GM19043 (cell line): ENCODE measurements at regions not wholly inside any gene's neighbourhood (a gene's known extent, or its start where the extent isn't known, plus 50 kb on each side); places are given as distances from the start of the nearest gene placed in this dataset.

Experiments used
- ATAC-seq: cut with Tn5 transposase; IDR thresholded peaks from one replicate; pipeline ENCODE4 v1.9.1; 2021; ENCODE audit warnings: low read depth; ENCODE audit not compliant: unreplicated experiment

GRCh38 chr2:220847006-220847405, 725.1 kb downstream of the EPHA4 start:
- ATAC-seq = no peak

GRCh38 chr2:220847589-220847988, 724.5 kb downstream of the EPHA4 start:
- ATAC-seq = no peak

DNA sequence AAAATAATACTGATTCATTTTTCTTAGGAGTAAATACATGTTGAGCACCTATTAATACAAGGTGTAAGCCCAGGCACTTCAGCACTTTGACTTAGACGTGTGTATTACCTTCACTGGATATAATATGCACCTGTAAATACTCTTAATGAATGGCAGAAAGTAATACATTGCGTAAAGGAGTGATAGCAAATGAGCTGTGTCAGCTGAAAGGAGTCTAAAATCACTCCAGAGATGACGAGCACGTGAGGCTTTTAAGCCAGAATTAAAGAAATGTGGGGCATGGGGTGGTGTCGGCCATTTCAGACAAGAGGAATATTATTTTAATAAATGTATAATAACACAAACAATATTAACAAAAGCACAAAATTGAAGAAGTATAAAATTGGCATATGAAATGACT, 722.7 kb downstream of the EPHA4 start:
- no peak for ATAC-seq

GRCh38 chr2:220850116-220850515, 722.0 kb downstream of the EPHA4 start:
- no peak for ATAC-seq

GRCh38 chr2:220855296-220855695, 716.8 kb downstream of the EPHA4 start:
- no peak for ATAC-seq

GRCh38 chr2:220856486-220856885, 715.6 kb downstream of the EPHA4 start:
- no peak for ATAC-seq

- no peak for ATAC-seq
These were observed 714.7 kb downstream of the EPHA4 start for GRCh38 chr2:220857368-220857767.

DNA sequence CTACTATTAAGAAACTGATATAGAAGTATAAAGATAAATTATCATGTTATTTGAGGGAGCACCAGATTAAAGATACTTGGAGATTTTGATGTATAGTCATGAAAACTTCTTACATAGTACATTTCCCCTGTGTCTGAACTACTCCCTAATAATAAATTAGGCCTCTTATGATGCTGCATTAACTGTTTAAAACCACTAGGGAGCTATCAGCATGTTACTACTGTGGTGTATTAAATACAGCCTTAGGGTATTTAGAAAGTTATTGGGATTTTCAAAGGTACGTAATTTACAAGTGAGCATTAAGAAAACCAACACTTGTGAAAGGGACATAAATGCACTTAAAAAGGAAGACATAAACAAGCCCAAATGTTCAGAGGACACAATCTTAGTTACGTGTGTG, 714.0 kb downstream of the EPHA4 start:
- no peak for ATAC-seq

DNA sequence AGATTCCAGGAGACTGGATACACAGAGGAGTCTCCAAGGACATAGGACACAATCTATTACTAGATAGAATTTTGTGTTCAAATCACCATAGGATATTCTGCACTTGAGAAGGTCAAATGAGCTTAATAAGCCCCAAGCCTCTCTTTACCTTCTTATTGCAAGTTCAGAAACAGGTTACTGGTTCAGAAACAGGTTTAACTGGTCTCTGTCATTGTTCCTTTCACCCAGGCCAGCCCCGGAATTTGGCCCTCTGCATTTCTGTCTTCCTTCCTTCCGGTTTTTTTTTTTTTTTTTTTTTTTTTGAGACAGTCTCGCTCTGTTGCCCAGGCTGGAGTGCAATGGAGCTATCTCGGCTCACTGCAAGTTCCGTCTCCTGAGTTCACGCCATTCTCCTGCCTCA, 700.2 kb downstream of the EPHA4 start:
- ATAC-seq = no peak

DNA sequence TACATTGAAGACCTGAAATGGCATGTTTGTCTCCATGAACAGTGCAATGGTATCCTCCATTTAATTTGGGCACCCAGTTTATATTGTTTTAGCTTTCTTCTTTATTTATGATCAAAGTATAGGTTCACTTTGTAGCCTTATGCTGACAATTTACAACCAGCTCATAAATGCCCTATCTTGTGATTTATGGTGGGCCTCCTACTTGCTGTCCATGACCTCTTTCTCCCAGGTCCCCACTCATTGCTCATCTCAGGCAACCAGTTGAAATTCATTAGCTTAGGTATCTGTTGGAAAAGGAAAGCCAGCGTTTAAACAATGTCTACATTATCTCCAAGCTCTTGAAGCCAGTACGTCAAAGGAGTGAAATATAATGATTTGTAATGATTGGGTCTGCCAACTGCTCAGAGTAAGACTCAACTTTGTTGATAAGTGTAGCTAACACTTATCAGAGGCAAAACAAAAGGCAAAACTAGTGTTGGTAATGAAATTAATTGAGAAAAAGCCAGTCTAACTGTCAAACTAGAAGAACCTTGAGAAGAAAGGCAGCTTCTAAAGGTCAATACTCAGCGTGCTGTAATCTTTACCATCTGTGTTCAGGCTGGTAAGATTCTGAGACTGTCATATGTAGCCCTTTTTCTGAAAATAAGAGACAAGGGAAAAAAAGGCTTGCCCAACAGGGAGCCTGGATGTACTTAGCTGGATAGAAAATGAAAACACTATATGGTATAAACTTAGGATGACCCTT, 695.9 kb downstream of the EPHA4 start:
- no peak for ATAC-seq

DNA sequence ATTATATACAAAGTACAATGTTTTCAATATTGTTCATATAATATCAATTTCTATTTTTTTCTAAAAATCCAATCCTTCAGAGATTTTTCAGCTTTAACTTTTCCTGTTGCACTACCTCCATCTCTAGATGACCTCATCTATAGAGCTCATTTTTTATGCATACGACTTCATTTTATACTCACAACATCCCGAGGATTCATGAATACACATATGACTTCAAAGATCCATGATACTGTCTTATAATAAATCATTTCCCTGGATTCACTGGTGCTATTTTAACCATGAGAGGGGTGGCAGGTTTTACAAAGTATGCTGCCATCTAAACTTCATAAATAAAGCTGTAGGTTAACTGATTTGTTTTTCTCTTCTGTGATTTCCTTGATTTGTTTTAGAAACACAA, 694.6 kb downstream of the EPHA4 start:
- ATAC-seq = no peak

DNA sequence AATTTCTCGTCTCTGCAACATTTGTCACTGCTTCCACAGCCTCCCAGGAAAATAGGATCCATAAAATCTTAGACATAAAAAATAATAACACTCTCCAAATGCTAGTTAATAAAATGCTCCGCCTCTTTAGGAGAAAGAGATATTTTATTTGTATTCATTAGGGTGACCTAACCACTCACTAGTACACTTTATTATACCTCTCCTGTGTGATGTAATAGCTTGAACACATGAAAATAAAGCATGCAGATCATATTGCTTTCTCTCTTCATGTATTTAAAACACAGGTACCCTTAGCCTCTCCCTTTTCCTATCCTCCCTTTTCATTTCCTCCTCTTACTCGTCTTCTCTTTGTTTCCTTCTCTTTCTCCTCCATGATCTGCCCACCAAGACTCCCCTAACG, 694.2 kb downstream of the EPHA4 start:
- no peak for ATAC-seq

- ATAC-seq = no peak
These were observed 691.2 kb downstream of the EPHA4 start for GRCh38 chr2:220880623-220881596.

- ATAC-seq = no peak
These were observed 689.6 kb downstream of the EPHA4 start for GRCh38 chr2:220882507-220882906.

- no peak for ATAC-seq
These were observed 686.5 kb downstream of the EPHA4 start for GRCh38 chr2:220885593-220885992.

DNA sequence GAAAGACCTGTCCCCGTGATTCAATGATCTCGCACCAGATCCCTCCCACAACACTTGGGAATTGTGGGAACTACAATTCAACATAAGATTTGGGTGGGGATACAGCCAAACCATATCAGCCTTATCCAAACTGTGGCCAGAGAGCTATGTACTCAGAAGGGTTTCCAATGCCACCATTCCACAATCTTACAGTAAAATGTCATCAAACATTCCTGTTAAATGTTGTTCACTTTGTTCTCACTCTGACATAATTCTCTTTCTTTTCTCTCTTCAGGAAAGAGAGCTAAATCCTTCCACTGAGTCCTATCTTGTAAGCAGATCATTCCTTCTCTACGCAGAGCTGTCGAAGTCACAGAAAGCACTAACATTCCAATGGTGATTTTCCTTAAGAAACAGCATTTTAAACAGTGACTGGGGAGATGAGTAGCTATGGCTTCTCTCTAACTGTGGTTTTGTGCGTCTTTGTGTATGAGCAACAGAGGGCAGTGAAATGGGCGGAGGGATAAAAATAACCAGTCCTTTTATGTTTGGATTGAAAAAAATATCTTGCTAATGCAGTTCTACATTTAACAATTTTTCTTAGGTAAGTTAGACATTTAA, 684.7 kb downstream of the EPHA4 start:
- ATAC-seq = no peak

GRCh38 chr2:220887876-220888275, 684.2 kb downstream of the EPHA4 start:
- ATAC-seq = no peak

- ATAC-seq = no peak
These were observed 681.2 kb downstream of the EPHA4 start for GRCh38 chr2:220890931-220891330.

DNA sequence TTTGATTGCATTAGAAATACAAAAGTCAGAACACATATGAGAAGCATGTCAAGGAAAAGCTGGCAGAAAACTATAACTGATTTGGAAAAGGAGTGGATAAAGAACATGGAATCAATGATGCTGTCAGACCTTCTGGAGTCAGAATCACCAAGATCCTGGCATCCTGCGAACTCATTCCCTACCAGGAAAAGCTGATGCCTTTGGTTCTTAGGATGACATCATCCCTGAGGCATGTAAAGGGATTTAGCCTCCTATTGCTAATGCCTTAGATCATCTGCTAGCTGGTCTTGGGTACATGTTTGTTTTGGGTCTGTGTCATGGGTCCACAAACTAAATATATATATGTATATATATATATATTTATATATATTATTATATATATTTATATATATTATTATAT, 680.7 kb downstream of the EPHA4 start:
- ATAC-seq = no peak

DNA sequence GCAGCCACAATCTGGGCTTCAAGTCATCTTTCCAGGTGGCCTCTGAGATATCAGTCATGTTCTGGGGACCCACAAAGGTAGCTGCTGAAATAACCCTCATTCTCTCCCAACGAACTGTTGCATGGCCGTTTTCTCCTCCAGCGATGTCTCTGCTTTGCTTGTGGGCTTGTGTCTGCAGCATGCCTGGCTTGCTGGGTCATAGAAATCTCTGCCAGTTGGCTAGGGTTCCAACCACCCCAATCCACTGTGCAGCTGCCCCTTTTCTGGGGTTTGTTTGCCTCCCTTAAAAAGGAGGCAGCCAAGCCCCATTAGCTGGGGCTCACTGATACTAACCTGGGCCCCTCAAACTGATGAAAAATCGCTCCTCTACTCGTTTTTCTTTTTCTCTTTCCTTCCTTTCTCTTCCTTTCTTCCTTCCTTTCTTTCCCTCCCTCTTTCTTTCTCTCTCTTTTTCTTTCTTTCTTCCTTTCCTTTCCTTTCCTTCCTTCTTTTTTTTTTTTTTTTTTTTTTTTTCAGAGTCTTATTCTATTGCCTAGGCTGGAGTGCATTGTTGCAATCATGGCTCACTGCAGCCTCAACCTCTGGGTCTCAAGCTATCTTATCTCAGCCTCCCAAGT, 680.0 kb downstream of the EPHA4 start:
- ATAC-seq = no peak

- no peak for ATAC-seq
These were observed 678.7 kb downstream of the EPHA4 start for GRCh38 chr2:220893411-220893810.
